ENCODE measurements at regions not wholly inside any gene's neighbourhood (a gene's known extent, or its start where the extent isn't known, plus 50 kb on each side); places are given as distances from the start of the nearest gene placed in this dataset.

GRCh38 chr1:55848906-55849305, 633.7 kb upstream of the USP24 start:
- Histone ChIP-seq H3K4me1 (ENCODE audit: low read length) (no peaks in the 10 kb centered on the region), H3K27me3 (ENCODE audit: low read depth, low read length) (no peaks in the 10 kb centered on the region), H3K4me2 (ENCODE audit: low read length) (no peak overlapping the region), H3K9me3 (ENCODE audit: insufficient read depth, low read length) (no peaks in the 10 kb centered on the region), H3K79me2 (ENCODE audit: low read length) (no peaks in the 10 kb centered on the region), H3K36me3 (replicated peaks; ENCODE audit: low read depth, low read length) (no peaks in the 10 kb centered on the region), H2AFZ (ENCODE audit: low read depth, low read length) (no peak overlapping the region), H3K4me3 (ENCODE audit: low read length) (no peak overlapping the region), H3K9ac (ENCODE audit: low read length) (no peak overlapping the region), H4K20me1 (ENCODE audit: insufficient read depth, low read length) (no peaks in the 10 kb centered on the region), H3K27ac (ENCODE audit: low read length) (no peak overlapping the region)
- TF ChIP-seq CTCF (IDR thresholded peaks at IDR 0.05; ENCODE audit: low read depth, low read length) (no peak), EZH2phosphoT487 (IDR thresholded peaks at IDR 0.05; ENCODE audit: low read depth) (no peak)

GRCh38 chr1:55846051-55846450, 630.9 kb upstream of the USP24 start:
- Histone ChIP-seq H3K9ac (ENCODE audit: low read length) (no peak overlapping the region), H3K27me3 (ENCODE audit: low read depth, low read length) (no peaks in the 10 kb centered on the region), H3K4me3 (ENCODE audit: low read length) (no peak overlapping the region), H3K4me2 (ENCODE audit: low read length) (no peak overlapping the region), H2AFZ (ENCODE audit: low read depth, low read length) (no peak overlapping the region), H3K36me3 (replicated peaks; ENCODE audit: low read depth, low read length) (no peaks in the 10 kb centered on the region), H4K20me1 (ENCODE audit: insufficient read depth, low read length) (no peaks in the 10 kb centered on the region), H3K79me2 (ENCODE audit: low read length) (no peaks in the 10 kb centered on the region), H3K27ac (ENCODE audit: low read length) (no peak overlapping the region), H3K4me1 (ENCODE audit: low read length) (no peaks in the 10 kb centered on the region), H3K9me3 (ENCODE audit: insufficient read depth, low read length) (no peaks in the 10 kb centered on the region)
- TF ChIP-seq CTCF (IDR thresholded peaks at IDR 0.05; ENCODE audit: low read depth, low read length) (no peak), EZH2phosphoT487 (IDR thresholded peaks at IDR 0.05; ENCODE audit: low read depth) (no peak)

- H3K27ac ChIP-seq (ENCODE audit: low read length) = no peak overlapping the region
- no peaks in the 10 kb centered on the region for H3K4me1 ChIP-seq (ENCODE audit: low read length)
- H3K4me2 ChIP-seq (ENCODE audit: low read length) = no peak overlapping the region
- no peaks in the 10 kb centered on the region for H4K20me1 ChIP-seq (ENCODE audit: insufficient read depth, low read length)
- no peak overlapping the region for H3K9ac ChIP-seq (ENCODE audit: low read length)
- no peaks in the 10 kb centered on the region for H3K36me3 ChIP-seq (replicated peaks; ENCODE audit: low read depth, low read length)
- H2AFZ ChIP-seq (ENCODE audit: low read depth, low read length) = no peak overlapping the region
- TF ChIP-seq EZH2phosphoT487 (IDR thresholded peaks at IDR 0.05; ENCODE audit: low read depth) = no peak
- no peak for TF ChIP-seq CTCF (IDR thresholded peaks at IDR 0.05; ENCODE audit: low read depth, low read length)
- H3K9me3 ChIP-seq (ENCODE audit: insufficient read depth, low read length) = no peaks in the 10 kb centered on the region
- H3K4me3 ChIP-seq (ENCODE audit: low read length) = no peak overlapping the region
- no peaks in the 10 kb centered on the region for H3K79me2 ChIP-seq (ENCODE audit: low read length)
- no peaks in the 10 kb centered on the region for H3K27me3 ChIP-seq (ENCODE audit: low read depth, low read length)
Observed at GRCh38 chr1:55844322-55844721, 629.2 kb upstream of the USP24 start.

GRCh38 chr1:55839626-55840025, 624.5 kb upstream of the USP24 start:
- no peak overlapping the region for H2AFZ ChIP-seq (ENCODE audit: low read depth, low read length)
- H3K4me3 ChIP-seq (ENCODE audit: low read length) = no peak overlapping the region
- H3K36me3 ChIP-seq (replicated peaks; ENCODE audit: low read depth, low read length) = no peaks in the 10 kb centered on the region
- H3K9ac ChIP-seq (ENCODE audit: low read length) = no peak overlapping the region
- H3K27ac ChIP-seq (ENCODE audit: low read length) = no peak overlapping the region
- TF ChIP-seq CTCF (IDR thresholded peaks at IDR 0.05; ENCODE audit: low read depth, low read length) (no peak), EZH2phosphoT487 (IDR thresholded peaks at IDR 0.05; ENCODE audit: low read depth) (no peak)
- no peaks in the 10 kb centered on the region for H3K4me1 ChIP-seq (ENCODE audit: low read length)
- H3K9me3 ChIP-seq (ENCODE audit: insufficient read depth, low read length) = no peaks in the 10 kb centered on the region
- H3K4me2 ChIP-seq (ENCODE audit: low read length) = no peak overlapping the region
- H4K20me1 ChIP-seq (ENCODE audit: insufficient read depth, low read length) = no peaks in the 10 kb centered on the region
- H3K79me2 ChIP-seq (ENCODE audit: low read length) = no peaks in the 10 kb centered on the region
- no peaks in the 10 kb centered on the region for H3K27me3 ChIP-seq (ENCODE audit: low read depth, low read length)

Data from OCI-LY3 (cell line).